ENCODE measurements at regions not wholly inside any gene's neighbourhood (a gene's known extent, or its start where the extent isn't known, plus 50 kb on each side); places are given as distances from the start of the nearest gene placed in this dataset.

- no peak overlapping the region for H2BK120ac ChIP-seq (replicated peaks; ENCODE audit: low read depth, low read length)
- H3K18ac ChIP-seq (ENCODE audit: extremely low read depth, low read length) = no peak overlapping the region
- H4K91ac ChIP-seq (replicated peaks; ENCODE audit: insufficient read length, low read length) = no peak overlapping the region
- no peak overlapping the region for H3K14ac ChIP-seq (ENCODE audit: insufficient read length)
- H3K4ac ChIP-seq (replicated peaks; ENCODE audit: insufficient read length, low read depth, low read length) = no peak overlapping the region
- no peak overlapping the region for H2BK5ac ChIP-seq (ENCODE audit: low read depth, low read length)
- no peaks in the 10 kb centered on the region for H3K9me3 ChIP-seq (ENCODE audit: insufficient read depth in 2 of 2, low read depth in 1 of 2, low read length in 1 of 2)
- no peak overlapping the region for H4K5ac ChIP-seq (ENCODE audit: insufficient read length, low read depth, low read length)
- H2BK15ac ChIP-seq (ENCODE audit: low read length) = no peak overlapping the region
- no peak overlapping the region for H3K4me3 ChIP-seq (ENCODE audit: extremely low read depth in 1 of 4, insufficient read depth in 2 of 4, low read depth in 3 of 4, low read length in 4 of 4)
- H2BK20ac ChIP-seq (ENCODE audit: low read length) = no peak overlapping the region
- no peaks in the 10 kb centered on the region for H3K36me3 ChIP-seq (ENCODE audit: control insufficient read depth in 2 of 4, insufficient read depth in 4 of 4, low read length in 3 of 4)
- H3K27ac ChIP-seq (ENCODE audit: low read depth, low read length) = no peak overlapping the region
- ChIA-PET CTCF (ENCODE audit: partially characterized antibody) (interaction anchor here (2.1 kb wide), 1 partner anchor 48 kb away, joined by 4 read pairs; no protein-coding TSS in a partner anchor), POLR2A (ENCODE audit: partially characterized antibody) (interaction anchor here (0.9 kb wide), 1 partner anchor 12 kb away, joined by 3 read pairs; no protein-coding TSS in a partner anchor)
- no peak overlapping the region for H2AFZ ChIP-seq (ENCODE audit: low read length)
- no peaks in the 10 kb centered on the region for H4K20me1 ChIP-seq (replicated peaks in 1 of 2; ENCODE audit: control insufficient read depth in 1 of 2, insufficient read depth in 2 of 2, low read length in 2 of 2)
- H3K9ac ChIP-seq (replicated peaks in 1 of 4; ENCODE audit: extremely low read depth in 1 of 4, low read depth in 3 of 4, low read length in 3 of 4) = no peak overlapping the region
- H3K23ac ChIP-seq (ENCODE audit: insufficient read length) = no peak overlapping the region
- no peak for TF ChIP-seq E2F6 (IDR thresholded peaks at IDR 0.05)
- no peak for TF ChIP-seq CTBP2 (IDR thresholded peaks at IDR 0.05; ENCODE audit: borderline replicate concordance, insufficient read depth, insufficient read length, low read length)
- TF ChIP-seq TAF1 (IDR thresholded peaks at IDR 0.05; ENCODE audit: low read depth, low read length) = no peak
- TF ChIP-seq ZNF274 (IDR thresholded peaks at IDR 0.05; ENCODE audit: borderline replicate concordance, extremely low read depth, low read length) = no peak
- TF ChIP-seq RFX5 (IDR thresholded peaks at IDR 0.05; ENCODE audit: borderline replicate concordance, low read depth, low read length) = no peak
- no peak for TF ChIP-seq SIN3A (conservative IDR thresholded peaks at IDR 0.05 in 1 of 2, IDR thresholded peaks at IDR 0.05 in 1 of 2; ENCODE audit: low read depth in 1 of 2, low read length in 2 of 2)
- TF ChIP-seq KDM4A (IDR thresholded peaks at IDR 0.05; ENCODE audit: low read depth, low read length, severe bottlenecking) = no peak
- TF ChIP-seq SP2 (IDR thresholded peaks at IDR 0.05; ENCODE audit: low read length) = no peak
- no peak for TF ChIP-seq KDM1A (IDR thresholded peaks at IDR 0.05; ENCODE audit: borderline replicate concordance, low read length)
- no peak for TF ChIP-seq MAFK (IDR thresholded peaks at IDR 0.05; ENCODE audit: low read depth, low read length)
- TF ChIP-seq SP4 (IDR thresholded peaks at IDR 0.05; ENCODE audit: low read length) = no peak
- TF ChIP-seq JUN (IDR thresholded peaks at IDR 0.05; ENCODE audit: low read depth, low read length) = no peak
- no peak for TF ChIP-seq SRF (IDR thresholded peaks at IDR 0.05; ENCODE audit: low read depth, low read length)
- H2AK5ac ChIP-seq (ENCODE audit: low read depth, low read length) = no peak overlapping the region
- H3K79me2 ChIP-seq (ENCODE audit: control insufficient read depth in 1 of 2, insufficient read depth in 2 of 2, low read length in 2 of 2) = no peaks in the 10 kb centered on the region
- no peak overlapping the region for H4K8ac ChIP-seq (ENCODE audit: extremely low read depth, insufficient read depth, low read length)
- H3K23me2 ChIP-seq (ENCODE audit: low read depth, low read length) = no peaks in the 10 kb centered on the region
- no peak overlapping the region for H2BK12ac ChIP-seq (ENCODE audit: low read depth, low read length)
- peaks cover 0 to 3% (median 0%) of the 10 kb centered on the region in 4 experiments; a peak in 1 of 7 replicates for H3K4me1 ChIP-seq (replicated peaks in 1 of 4; ENCODE audit: control insufficient read depth in 3 of 4, insufficient read depth in 4 of 4, low read length in 3 of 4)
- no peak for FAIRE-seq
- no peaks in the 10 kb centered on the region for H3K27me3 ChIP-seq (replicated peaks in 1 of 4; ENCODE audit: control insufficient read depth in 3 of 4, extremely low read depth in 1 of 4, insufficient read depth in 3 of 4, low read length in 3 of 4)
- 89% methylated on average over 1 of the region's 2 CpGs; no CpG with 5 or more reads in 1 of the 2 experiments for WGBS, 2 experiments (ENCODE audit: extremely low coverage in 1 of 2, insufficient coverage in 1 of 2, insufficient read length in 1 of 2, insufficient replicate concordance in 2 of 2, low coverage in 1 of 2, low lambda C conversion rate in 2 of 2, missing lambda C conversion rate in 1 of 2)
- no peak for DNase-seq (ENCODE audit: low read depth in 1 of 2, low spot score in 2 of 2)
- no peaks in the 10 kb centered on the region for H3K79me1 ChIP-seq (ENCODE audit: low read depth, low read length)
- no peak overlapping the region for H3K56ac ChIP-seq (replicated peaks; ENCODE audit: insufficient read length, low read depth, low read length)
- no peak overlapping the region for H3K4me2 ChIP-seq (ENCODE audit: insufficient read depth in 1 of 2, low read depth in 2 of 2, low read length in 2 of 2)
Observed at GRCh38 chr3:18982920-18983319, 165.4 kb upstream of the KCNH8 start.

Measured in H1 (cell line).